A673 (cell line): ENCODE measurements at regions not wholly inside any gene's neighbourhood (a gene's known extent, or its start where the extent isn't known, plus 50 kb on each side); places are given as distances from the start of the nearest gene placed in this dataset.

Experiments
- BruUV-seq: library from RNA; stranded (reverse); fragments of 400-500 nt; replicated peaks from 2 replicates; lab custom pipeline; 2021; lab: Mats Ljungman, UMichigan
- CTCF ChIA-PET: fragments of 300-600 bp; sonication (Branson Sonifier 250); formaldehyde crosslinking; loops from one replicate; lab custom pipeline; 2022; ENCODE audit warnings: antibody characterized with exemption; lab: Charles Lee
- POLR2A ChIA-PET: fragments of 300-600 bp; sonication (Branson Sonifier 250); formaldehyde crosslinking; loops from one replicate; lab custom pipeline; 2022; ENCODE audit warnings: antibody characterized with exemption; ENCODE audit not compliant: low non-redundant PET; lab: Charles Lee
- DNase-seq: peaks from one replicate; pipeline ENCODE4 v3.0.0-alpha.2; 2015; ENCODE audit warnings: low spot score
- H3K27ac ChIP-seq: fragments of 200-600 bp; sonication (generic); 2 replicates; pipeline ENCODE4 v1.5.1; 2016; ENCODE audit warnings: mixed run types, low read depth, mild to moderate bottlenecking, mixed read lengths, antibody characterized with exemption, low read length; ENCODE audit not compliant: poor library complexity, severe bottlenecking
- H3K27me3 ChIP-seq: fragments of 200-600 bp; sonication (generic); replicated peaks from 2 replicates; pipeline ENCODE4 v1.6.1; 2017; ENCODE audit warnings: mixed run types, low read depth, mild to moderate bottlenecking, mixed read lengths, antibody characterized with exemption, low read length; ENCODE audit not compliant: insufficient read depth, poor library complexity
- H3K36me3 ChIP-seq: fragments of 200-600 bp; sonication (generic); 2 replicates; pipeline ENCODE4 v1.6.1; 2016; ENCODE audit warnings: mixed run types, mild to moderate bottlenecking, mixed read lengths, antibody characterized with exemption, low read length; ENCODE audit not compliant: insufficient read depth, poor library complexity, severe bottlenecking
- H3K4me1 ChIP-seq: fragments of 200-600 bp; sonication (generic); 2 replicates; pipeline ENCODE4 v1.6.1; 2017; ENCODE audit warnings: mixed run types, mild to moderate bottlenecking, mixed read lengths, antibody characterized with exemption, low read length; ENCODE audit not compliant: insufficient read depth, poor library complexity, severe bottlenecking
- H3K4me3 ChIP-seq: fragments of 200-600 bp; sonication (generic); 2 replicates; pipeline ENCODE4 v1.5.1; 2016; ENCODE audit warnings: low read depth, mixed run types, mild to moderate bottlenecking, mixed read lengths, low read length; ENCODE audit not compliant: poor library complexity, severe bottlenecking
- H3K9me3 ChIP-seq: fragments of 200-600 bp; sonication (generic); 2 replicates; pipeline ENCODE4 v1.6.1; 2016; ENCODE audit warnings: mixed run types, low read depth, mild to moderate bottlenecking, mixed read lengths, antibody characterized with exemption, low read length; ENCODE audit not compliant: poor library complexity, severe bottlenecking
- EZH2 ChIP-seq: fragments of 200-600 bp; sonication (generic); IDR thresholded peaks from 2 replicates; pipeline ENCODE4 v1.6.1; 2017; ENCODE audit warnings: borderline replicate concordance, low read depth, mild to moderate bottlenecking, mixed read lengths, antibody characterized with exemption, low read length; ENCODE audit not compliant: poor library complexity, severe bottlenecking
- intact Hi-C: fragments of 100-400 bp; cut with micrococcal nuclease; formaldehyde crosslinking; loops from one replicate; pipeline ENCODE4 v1.10.0; 2022; ENCODE audit not compliant: unreplicated experiment
- TF ChIP-seq, protein P1 (sequence below): fragments of 300-800, 200-600 bp; sonication (generic); conservative IDR thresholded peaks from 2 replicates; pipeline ENCODE4 v1.5.1; 2017; ENCODE audit warnings: low read depth, mild to moderate bottlenecking, antibody characterized with exemption, low read length, moderate library complexity, mixed read lengths

DNA sequence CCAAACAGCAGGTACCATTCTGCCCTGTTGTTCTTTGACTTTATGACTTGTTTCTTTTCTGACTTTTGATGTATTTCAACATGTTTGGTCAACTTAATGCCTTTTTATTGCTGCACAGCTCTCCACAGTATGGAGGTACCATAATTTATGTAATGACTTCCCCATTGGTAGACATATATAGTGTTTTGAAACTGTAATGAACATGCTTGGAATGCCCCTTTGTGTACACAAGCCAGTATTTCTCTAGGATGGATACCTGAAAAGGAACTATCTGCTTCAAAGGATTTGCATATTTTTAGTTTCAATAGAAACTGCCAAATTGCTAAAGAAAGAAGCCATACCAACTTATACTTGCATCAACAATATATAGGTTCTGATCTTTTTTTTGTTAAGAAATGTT is 66.1 kb downstream of the NOG start:
- BruUV-seq = no TSS peak
- ChIA-PET POLR2A (no interaction called here), CTCF (no interaction called here)
- H3K4me1 ChIP-seq = no peaks in the 10 kb centered on the region
- DNase-seq = no peak
- H3K27ac ChIP-seq = no peak overlapping the region
- TF ChIP-seq, protein P1, sequence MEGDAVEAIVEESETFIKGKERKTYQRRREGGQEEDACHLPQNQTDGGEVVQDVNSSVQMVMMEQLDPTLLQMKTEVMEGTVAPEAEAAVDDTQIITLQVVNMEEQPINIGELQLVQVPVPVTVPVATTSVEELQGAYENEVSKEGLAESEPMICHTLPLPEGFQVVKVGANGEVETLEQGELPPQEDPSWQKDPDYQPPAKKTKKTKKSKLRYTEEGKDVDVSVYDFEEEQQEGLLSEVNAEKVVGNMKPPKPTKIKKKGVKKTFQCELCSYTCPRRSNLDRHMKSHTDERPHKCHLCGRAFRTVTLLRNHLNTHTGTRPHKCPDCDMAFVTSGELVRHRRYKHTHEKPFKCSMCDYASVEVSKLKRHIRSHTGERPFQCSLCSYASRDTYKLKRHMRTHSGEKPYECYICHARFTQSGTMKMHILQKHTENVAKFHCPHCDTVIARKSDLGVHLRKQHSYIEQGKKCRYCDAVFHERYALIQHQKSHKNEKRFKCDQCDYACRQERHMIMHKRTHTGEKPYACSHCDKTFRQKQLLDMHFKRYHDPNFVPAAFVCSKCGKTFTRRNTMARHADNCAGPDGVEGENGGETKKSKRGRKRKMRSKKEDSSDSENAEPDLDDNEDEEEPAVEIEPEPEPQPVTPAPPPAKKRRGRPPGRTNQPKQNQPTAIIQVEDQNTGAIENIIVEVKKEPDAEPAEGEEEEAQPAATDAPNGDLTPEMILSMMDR = no peak
- TF ChIP-seq EZH2 = no peak
- no peak overlapping the region for H3K4me3 ChIP-seq
- H3K36me3 ChIP-seq = no peaks in the 10 kb centered on the region
- H3K27me3 ChIP-seq = no peaks in the 10 kb centered on the region
- intact Hi-C loops = no loop called here
- no peaks in the 10 kb centered on the region for H3K9me3 ChIP-seq

DNA sequence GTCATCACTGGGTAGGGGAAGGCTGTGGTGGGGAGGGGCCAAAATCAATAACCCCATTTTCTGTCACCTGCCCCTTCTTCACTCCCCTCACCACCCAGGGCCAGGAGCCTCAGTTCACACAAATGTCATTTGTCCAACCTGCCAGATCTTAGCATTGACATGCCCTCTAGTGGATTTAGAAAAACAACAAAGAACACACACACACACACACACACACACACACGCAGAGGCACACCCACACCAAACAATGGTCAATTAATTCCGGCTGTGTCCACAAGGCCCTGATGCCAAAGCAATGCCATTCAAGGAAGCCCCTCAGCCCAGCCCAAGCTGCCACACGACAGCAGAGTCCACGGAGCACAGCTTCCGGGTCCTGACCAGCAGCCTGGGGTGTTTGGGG is 68.4 kb downstream of the NOG start:
- CTCF ChIA-PET = interaction anchor here (0.5 kb wide), 1 partner anchor 69 kb away, joined by 3 read pairs; no protein-coding TSS in a partner anchor
- Histone ChIP-seq H3K4me1 (no peaks in the 10 kb centered on the region), H3K27me3 (peaks cover 7% of the 10 kb centered on the region), H3K9me3 (no peaks in the 10 kb centered on the region), H3K36me3 (no peaks in the 10 kb centered on the region), H3K4me3 (no peak overlapping the region), H3K27ac (no peak overlapping the region)
- no peak for DNase-seq
- intact Hi-C loops = no loop called here
- POLR2A ChIA-PET = no interaction called here
- TF ChIP-seq, protein P1 = no peak
- TF ChIP-seq EZH2 = no peak
- BruUV-seq = no TSS peak

DNA sequence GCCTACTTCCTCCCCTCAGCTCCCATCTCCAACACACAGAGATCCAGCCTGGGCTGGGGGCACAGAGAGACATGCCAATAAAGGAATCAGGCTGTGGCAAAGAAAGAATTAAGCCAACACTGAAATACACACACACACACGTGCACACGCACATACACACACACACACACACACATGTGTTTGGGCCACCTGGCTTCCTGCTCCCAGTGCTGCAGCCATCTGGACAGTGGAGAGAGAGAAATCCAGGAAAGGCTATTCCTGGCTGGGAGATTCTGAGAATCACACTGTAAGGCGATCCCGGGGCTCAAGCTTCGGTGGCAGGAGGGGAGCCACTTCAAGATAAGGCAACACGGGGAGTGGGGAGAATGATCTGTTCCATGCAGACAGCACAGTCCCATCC is 72.4 kb downstream of the NOG start:
- BruUV-seq = no TSS peak
- Histone ChIP-seq H3K4me1 (no peaks in the 10 kb centered on the region), H3K9me3 (no peaks in the 10 kb centered on the region), H3K4me3 (no peak overlapping the region), H3K27ac (no peak overlapping the region), H3K36me3 (no peaks in the 10 kb centered on the region), H3K27me3 (peaks cover 7% of the 10 kb centered on the region)
- no peak for DNase-seq
- CTCF ChIA-PET = no interaction called here
- intact Hi-C loops = no loop called here
- no peak for TF ChIP-seq EZH2
- TF ChIP-seq, protein P1 = no peak
- POLR2A ChIA-PET = no interaction called here
